HL-60 (cell line): ENCODE measurements at regions not wholly inside any gene's neighbourhood (a gene's known extent, or its start where the extent isn't known, plus 50 kb on each side); places are given as distances from the start of the nearest gene placed in this dataset.

Source experiments
- DNase-seq, 2 experiments: peaks; one replicate each; pipeline ENCODE4 v3.0.0-alpha.2; 2010 to 2020; ENCODE audit warnings: low read depth in 1 of 2, low spot score in 1 of 2
- H3K27ac ChIP-seq: fragments of 250-450 bp; sonication (Bioruptor Pico); replicated peaks from 2 replicates; pipeline ENCODE4 v1.5.1; 2020; ENCODE audit warnings: mild to moderate bottlenecking, moderate library complexity
- H3K27me3 ChIP-seq: fragments of 250-450 bp; sonication (Bioruptor Pico); 2 replicates; pipeline ENCODE4 v1.5.1; 2021; ENCODE audit warnings: mild to moderate bottlenecking, moderate library complexity; ENCODE audit not compliant: insufficient read depth, poor library complexity, severe bottlenecking
- H3K4me3 ChIP-seq: replicated peaks from 2 replicates; pipeline ENCODE4 v1.5.1; 2011; ENCODE audit warnings: mild to moderate bottlenecking, control low read depth, low read length; ENCODE audit not compliant: insufficient read depth
- CTCF ChIP-seq: IDR thresholded peaks from one replicate; pipeline ENCODE4 v1.5.1; 2011; ENCODE audit warnings: low read length, control low read depth, inconsistent platforms; ENCODE audit not compliant: insufficient read depth
- GABPA ChIP-seq: IDR thresholded peaks from 2 replicates; pipeline ENCODE4 v1.6.1; 2012; ENCODE audit warnings: low read depth
- POLR2AphosphoS5 ChIP-seq: IDR thresholded peaks from 2 replicates; pipeline ENCODE4 v1.6.1; 2012; ENCODE audit warnings: low read depth
- REST ChIP-seq: IDR thresholded peaks from 2 replicates; pipeline ENCODE4 v1.6.1; 2012; ENCODE audit warnings: low read depth; ENCODE audit not compliant: insufficient replicate concordance
- SPI1 ChIP-seq: IDR thresholded peaks from 2 replicates; pipeline ENCODE4 v1.6.1; 2012; ENCODE audit warnings: low read depth, mild to moderate bottlenecking, borderline replicate concordance

- TF ChIP-seq POLR2AphosphoS5 (no peak), CTCF (no peak)
- no peak overlapping the region for H3K27ac ChIP-seq
- H3K4me3 ChIP-seq = no peak overlapping the region
- H3K27me3 ChIP-seq = no peaks in the 10 kb centered on the region
- DNase-seq = no peak
Observed at GRCh38 chr9:2502760-2503159, 118.8 kb upstream of the VLDLR start.

- Histone ChIP-seq H3K4me3 (no peak overlapping the region), H3K27ac (no peak overlapping the region), H3K27me3 (no peaks in the 10 kb centered on the region)
- DNase-seq = no peak
- TF ChIP-seq SPI1 = no peak
- TF ChIP-seq CTCF = no peak
- TF ChIP-seq REST = no peak
- no peak for TF ChIP-seq POLR2AphosphoS5
- TF ChIP-seq GABPA = no peak
Observed at GRCh38 chr9:2506321-2506720, 115.3 kb upstream of the VLDLR start.

- no peaks in the 10 kb centered on the region for H3K27me3 ChIP-seq
- H3K27ac ChIP-seq = no peak overlapping the region
- TF ChIP-seq POLR2AphosphoS5 (no peak), CTCF (no peak), GABPA (no peak), REST (no peak), SPI1 (no peak)
- H3K4me3 ChIP-seq = no peak overlapping the region
- DNase-seq = no peak
Observed at GRCh38 chr9:2523591-2523990, 98.0 kb upstream of the VLDLR start.

GRCh38 chr9:2524601-2525000 lies 97.0 kb upstream of the VLDLR start:
- DNase-seq = no peak
- H3K4me3 ChIP-seq = no peak overlapping the region
- H3K27me3 ChIP-seq = no peaks in the 10 kb centered on the region
- H3K27ac ChIP-seq = no peak overlapping the region
- TF ChIP-seq POLR2AphosphoS5 = no peak
- no peak for TF ChIP-seq CTCF
- no peak for TF ChIP-seq GABPA
- no peak for TF ChIP-seq SPI1
- TF ChIP-seq REST = no peak
